ENCODE measurements at regions not wholly inside any gene's neighbourhood (a gene's known extent, or its start where the extent isn't known, plus 50 kb on each side); places are given as distances from the start of the nearest gene placed in this dataset.

DNA sequence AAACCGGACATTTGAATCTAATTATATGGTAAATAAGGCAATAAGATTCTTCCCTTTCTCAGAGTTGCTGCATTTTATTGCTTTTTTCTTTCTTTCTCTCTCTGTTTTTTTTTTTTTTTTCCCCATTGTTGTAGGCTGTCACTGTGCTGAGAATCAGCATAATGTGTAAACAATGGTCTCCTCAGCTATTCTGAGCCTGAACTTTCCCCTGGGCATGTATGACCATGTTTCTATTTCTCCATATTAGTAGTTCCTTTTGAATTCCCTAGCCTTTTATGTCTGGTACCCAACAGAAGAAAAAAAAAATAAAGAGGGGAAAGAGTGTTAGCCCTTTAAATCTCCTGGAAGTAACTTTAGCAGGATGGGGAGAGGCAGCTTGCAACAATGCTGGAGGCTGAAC is 1862.5 kb downstream of the SUCLG1 start:
- 80 to 88% (median 86%) methylated on average over 1 of the region's 1 CpG for WGBS, 3 donors
- intact Hi-C loops (cut with DNase I) = no loop called here
- TF ChIP-seq POLR2A (IDR thresholded peaks at IDR 0.05) (no peak), EP300 (IDR thresholded peaks at IDR 0.05) (no peak)
- TF ChIP-seq, protein P1, sequence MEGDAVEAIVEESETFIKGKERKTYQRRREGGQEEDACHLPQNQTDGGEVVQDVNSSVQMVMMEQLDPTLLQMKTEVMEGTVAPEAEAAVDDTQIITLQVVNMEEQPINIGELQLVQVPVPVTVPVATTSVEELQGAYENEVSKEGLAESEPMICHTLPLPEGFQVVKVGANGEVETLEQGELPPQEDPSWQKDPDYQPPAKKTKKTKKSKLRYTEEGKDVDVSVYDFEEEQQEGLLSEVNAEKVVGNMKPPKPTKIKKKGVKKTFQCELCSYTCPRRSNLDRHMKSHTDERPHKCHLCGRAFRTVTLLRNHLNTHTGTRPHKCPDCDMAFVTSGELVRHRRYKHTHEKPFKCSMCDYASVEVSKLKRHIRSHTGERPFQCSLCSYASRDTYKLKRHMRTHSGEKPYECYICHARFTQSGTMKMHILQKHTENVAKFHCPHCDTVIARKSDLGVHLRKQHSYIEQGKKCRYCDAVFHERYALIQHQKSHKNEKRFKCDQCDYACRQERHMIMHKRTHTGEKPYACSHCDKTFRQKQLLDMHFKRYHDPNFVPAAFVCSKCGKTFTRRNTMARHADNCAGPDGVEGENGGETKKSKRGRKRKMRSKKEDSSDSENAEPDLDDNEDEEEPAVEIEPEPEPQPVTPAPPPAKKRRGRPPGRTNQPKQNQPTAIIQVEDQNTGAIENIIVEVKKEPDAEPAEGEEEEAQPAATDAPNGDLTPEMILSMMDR (IDR thresholded peaks at IDR 0.05) = no peak

GRCh38 chr2:82591718-82592117 is 1867.4 kb downstream of the SUCLG1 start:
- intact Hi-C loops (cut with DNase I) = no loop called here
- no peak overlapping the region for H3K4me3 ChIP-seq
- no peak for DNase-seq
- H3K9me3 ChIP-seq = no peaks in the 10 kb centered on the region
- TF ChIP-seq EP300 (IDR thresholded peaks at IDR 0.05) = no peak
- TF ChIP-seq, protein P1 (IDR thresholded peaks at IDR 0.05) = no peak
- TF ChIP-seq POLR2A (IDR thresholded peaks at IDR 0.05) = no peak
- no peaks in the 10 kb centered on the region for H3K27me3 ChIP-seq
- H3K27ac ChIP-seq = no peak overlapping the region
- WGBS, 3 donors = 58 to 67% (median 63%) methylated on average over 3 of the region's 3 CpGs
- no peaks in the 10 kb centered on the region for H3K36me3 ChIP-seq
- H3K4me1 ChIP-seq (ENCODE audit: insufficient read depth) = no peaks in the 10 kb centered on the region

More for the DNA sequence above, 1862.5 kb downstream of the SUCLG1 start:
- no peak overlapping the region for H3K27ac ChIP-seq
- H3K4me3 ChIP-seq = no peak overlapping the region
- H3K27me3 ChIP-seq = no peaks in the 10 kb centered on the region
- no peaks in the 10 kb centered on the region for H3K4me1 ChIP-seq (ENCODE audit: insufficient read depth)
- no peak for DNase-seq
- no peaks in the 10 kb centered on the region for H3K9me3 ChIP-seq
- no peaks in the 10 kb centered on the region for H3K36me3 ChIP-seq

DNA sequence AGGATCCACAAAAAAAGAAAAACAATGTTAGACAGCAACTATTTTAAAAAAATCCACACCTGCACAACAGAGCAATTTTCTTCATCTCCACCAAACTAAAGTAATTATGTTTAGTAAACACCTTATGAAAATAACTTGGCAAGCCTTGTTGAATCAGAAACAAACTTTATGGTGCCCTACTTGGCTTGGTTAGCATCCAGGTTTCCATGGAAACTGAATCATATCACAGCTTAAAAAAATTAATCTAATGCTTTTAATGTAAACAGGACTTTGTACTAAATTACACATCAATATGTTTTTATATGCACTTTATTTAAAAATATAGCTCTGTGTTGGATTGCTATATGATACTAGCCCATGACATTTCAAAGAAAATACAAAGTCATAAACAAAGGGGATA is 1882.4 kb downstream of the SUCLG1 start:
- TF ChIP-seq EP300 (IDR thresholded peaks at IDR 0.05) = no peak
- TF ChIP-seq, protein P1 (IDR thresholded peaks at IDR 0.05) = no peak
- no peak for TF ChIP-seq POLR2A (IDR thresholded peaks at IDR 0.05)
- Histone ChIP-seq H3K27ac (no peak overlapping the region), H3K36me3 (no peaks in the 10 kb centered on the region), H3K4me1 (ENCODE audit: insufficient read depth) (no peaks in the 10 kb centered on the region), H3K9me3 (peaks cover 0 to 3% of the 10 kb centered on the region in 2 donors), H3K4me3 (no peak overlapping the region), H3K27me3 (no peaks in the 10 kb centered on the region)
- DNase-seq = no peak
- intact Hi-C loops (cut with DNase I) = no loop called here

- Histone ChIP-seq H3K9me3 (no peaks in the 10 kb centered on the region), H3K27me3 (no peaks in the 10 kb centered on the region), H3K4me3 (no peak overlapping the region), H3K27ac (no peak overlapping the region), H3K36me3 (no peaks in the 10 kb centered on the region), H3K4me1 (ENCODE audit: insufficient read depth) (no peaks in the 10 kb centered on the region)
- TF ChIP-seq POLR2A (IDR thresholded peaks at IDR 0.05) (no peak), EP300 (IDR thresholded peaks at IDR 0.05) (no peak)
- TF ChIP-seq, protein P1 (IDR thresholded peaks at IDR 0.05) = no peak
- intact Hi-C loops (cut with DNase I) = no loop called here
- WGBS, 3 donors = 72 to 83% (median 75%) methylated on average over 3 of the region's 3 CpGs
- DNase-seq = no peak
Observed at GRCh38 chr2:82539280-82539621, 1919.8 kb downstream of the SUCLG1 start.

Data from ovary (tissue), 7 donors.